AG09319 (cell line): ENCODE measurements at regions not wholly inside any gene's neighbourhood (a gene's known extent, or its start where the extent isn't known, plus 50 kb on each side); places are given as distances from the start of the nearest gene placed in this dataset.

Experiments
- DNase-seq: peaks from one replicate; pipeline ENCODE4 v3.0.0-alpha.2; 2010; ENCODE audit warnings: low read depth; ENCODE audit errors: extremely low read depth
- CTCF ChIP-seq: IDR thresholded peaks from 2 replicates; pipeline ENCODE4 v1.5.1; 2011; ENCODE audit warnings: low read depth, mild to moderate bottlenecking, inconsistent platforms, low read length, moderate library complexity

- TF ChIP-seq CTCF: no peak
- no peak for DNase-seq
Measured at GRCh38 chr14:25620515-25620914, 570.6 kb upstream of the STXBP6 start.

- DNase-seq: no peak
- TF ChIP-seq CTCF: no peak
Measured at GRCh38 chr14:25615174-25615573, 565.2 kb upstream of the STXBP6 start.

- DNase-seq: no peak
- no peak for TF ChIP-seq CTCF
Measured at GRCh38 chr14:25607192-25607591, 557.2 kb upstream of the STXBP6 start.

GRCh38 chr14:25602106-25602505, 552.2 kb upstream of the STXBP6 start:
- TF ChIP-seq CTCF: no peak
- no peak for DNase-seq

- TF ChIP-seq CTCF: no peak
- no peak for DNase-seq
Measured at GRCh38 chr14:25588751-25589150, 538.8 kb upstream of the STXBP6 start.

GRCh38 chr14:25574628-25575325, 524.8 kb upstream of the STXBP6 start:
- no peak for TF ChIP-seq CTCF

GRCh38 chr14:25570483-25570882, 520.5 kb upstream of the STXBP6 start:
- TF ChIP-seq CTCF: no peak
- no peak for DNase-seq

More at GRCh38 chr14:25574628-25575325, 524.8 kb upstream of the STXBP6 start:
- no peak for DNase-seq
